H1 (cell line): ENCODE measurements at regions not wholly inside any gene's neighbourhood (a gene's known extent, or its start where the extent isn't known, plus 50 kb on each side); places are given as distances from the start of the nearest gene placed in this dataset.

Experiments used
- CHD1 ChIP-seq: IDR thresholded peaks from 2 replicates; pipeline ENCODE4 v1.6.1; 2012; ENCODE audit warnings: low read depth, low read length, improper control_type of control experiment
- FOSL1 ChIP-seq: IDR thresholded peaks from 2 replicates; pipeline ENCODE4 v1.6.1; 2011; ENCODE audit warnings: mild to moderate bottlenecking, low read depth, low read length, moderate library complexity; ENCODE audit not compliant: insufficient read depth
- HDAC6 ChIP-seq: IDR thresholded peaks from one replicate; pipeline ENCODE4 v1.7.1; 2012; ENCODE audit warnings: low read depth, mild to moderate bottlenecking, inconsistent platforms, low read length, moderate library complexity
- RFX5 ChIP-seq: IDR thresholded peaks from 2 replicates; pipeline ENCODE4 v1.6.1; 2011; ENCODE audit warnings: low read depth, low read length, improper control_type of control experiment, borderline replicate concordance
- USF2 ChIP-seq: IDR thresholded peaks from 2 replicates; pipeline ENCODE4 v1.6.1; 2011; ENCODE audit warnings: low read length, improper control_type of control experiment

DNA sequence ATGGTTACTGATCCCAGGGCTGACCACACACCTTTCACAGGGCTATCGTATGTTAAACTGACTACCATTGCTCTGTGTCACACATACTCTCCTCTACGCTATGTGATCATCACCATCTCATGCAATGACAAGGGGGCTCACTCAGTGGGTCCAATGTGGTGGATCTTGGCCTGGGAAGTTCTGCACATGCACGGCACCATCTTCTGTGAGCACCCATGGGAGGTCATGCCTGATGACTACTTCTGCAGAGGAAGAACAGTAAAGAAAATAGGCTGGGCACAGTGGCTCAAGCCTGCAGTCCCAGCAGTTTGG, 60.0 kb upstream of the FOXD3 start (continued):
- TF ChIP-seq USF2 (no peak), FOSL1 (no peak), RFX5 (no peak), HDAC6 (no peak), CHD1 (no peak)
